Erythroblast (primary cell): ENCODE measurements at regions not wholly inside any gene's neighbourhood (a gene's known extent, or its start where the extent isn't known, plus 50 kb on each side); places are given as distances from the start of the nearest gene placed in this dataset.

ENCODE experiments used
- GATA1 ChIP-seq: IDR thresholded peaks from 2 replicates; pipeline ENCODE4 v1.6.1; 2011; ENCODE audit warnings: low read depth, mild to moderate bottlenecking, control low read depth, low read length, moderate library complexity
- POLR2A ChIP-seq: IDR thresholded peaks from 2 replicates; pipeline ENCODE4 v1.6.1; 2011; ENCODE audit warnings: mild to moderate bottlenecking, low read length

- TF ChIP-seq POLR2A = no peak
- no peak for TF ChIP-seq GATA1
Observed at GRCh38 chr14:106377432-106377831, 851.0 kb downstream of the TMEM121 start.
